PFSK-1 (cell line): ENCODE measurements at regions not wholly inside any gene's neighbourhood (a gene's known extent, or its start where the extent isn't known, plus 50 kb on each side); places are given as distances from the start of the nearest gene placed in this dataset.

ENCODE experiments used
- POLR2AphosphoS5 ChIP-seq: IDR thresholded peaks from 2 replicates; pipeline ENCODE4 v1.6.1; 2012; ENCODE audit warnings: low read depth, mild to moderate bottlenecking, control low read depth, low read length, moderate library complexity
- SIN3A ChIP-seq: IDR thresholded peaks from 2 replicates; pipeline ENCODE4 v1.6.1; 2012; ENCODE audit warnings: mild to moderate bottlenecking, low read length, moderate library complexity, borderline replicate concordance; ENCODE audit not compliant: insufficient read depth
- TAF1 ChIP-seq: IDR thresholded peaks from 2 replicates; pipeline ENCODE4 v1.6.1; 2012; ENCODE audit warnings: low read length, control low read depth, borderline replicate concordance; ENCODE audit not compliant: insufficient read depth

- TF ChIP-seq TAF1 = no peak
- TF ChIP-seq POLR2AphosphoS5 = no peak
- no peak for TF ChIP-seq SIN3A
Measured at GRCh38 chr11:81634483-81634882, 1099.2 kb downstream of the FAM181B start.
